ENCODE measurements at regions not wholly inside any gene's neighbourhood (a gene's known extent, or its start where the extent isn't known, plus 50 kb on each side); places are given as distances from the start of the nearest gene placed in this dataset.

- WGBS: 73% methylated on average over 2 of the region's 2 CpGs
- no peaks in the 10 kb centered on the region for H3K9me3 ChIP-seq
- DNase-seq (ENCODE audit: extremely low spot score): no peak
- no peak overlapping the region for H3K27ac ChIP-seq (replicated peaks in 1 of 4)
- no peaks in the 10 kb centered on the region for H3K36me3 ChIP-seq
- intact Hi-C loops (cut with DNase I): no loop called here
- TF ChIP-seq POLR2AphosphoS5 (IDR thresholded peaks at IDR 0.05) (no peak), POLR2A (IDR thresholded peaks at IDR 0.05; ENCODE audit: low read depth) (no peak), CTCF (IDR thresholded peaks at IDR 0.05) (no peak), EP300 (IDR thresholded peaks at IDR 0.05) (no peak)
- no peaks in the 10 kb centered on the region for H3K27me3 ChIP-seq
- no peaks in the 10 kb centered on the region for H3K4me1 ChIP-seq
- H3K4me3 ChIP-seq: no peak overlapping the region
Measured at GRCh38 chr3:140854961-140855360, 86.7 kb upstream of the SLC25A36 start.

DNA sequence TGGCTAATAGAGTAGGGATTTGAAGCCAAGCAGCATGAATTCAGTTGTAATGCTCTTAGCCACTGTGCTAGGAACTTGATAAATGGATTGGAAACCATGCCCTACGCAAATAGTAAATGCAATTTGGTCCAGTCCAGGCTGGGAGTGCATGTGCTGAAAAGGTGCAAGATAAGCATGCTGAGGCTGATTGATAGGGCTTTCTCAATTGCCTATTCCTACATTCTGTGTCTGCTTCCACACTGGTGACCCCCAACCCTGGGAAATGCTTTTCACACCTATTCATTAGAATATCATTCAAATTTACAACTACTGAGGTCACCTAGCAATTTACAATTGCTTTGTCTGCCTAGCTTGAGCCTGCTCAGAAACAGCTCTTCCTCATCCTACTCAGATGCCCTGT, 84.7 kb upstream of the SLC25A36 start:
- Histone ChIP-seq H3K27me3 (no peaks in the 10 kb centered on the region), H3K4me3 (no peak overlapping the region), H3K4me1 (no peaks in the 10 kb centered on the region), H3K9me3 (no peaks in the 10 kb centered on the region), H3K36me3 (no peaks in the 10 kb centered on the region), H3K27ac (replicated peaks in 1 of 4) (no peak overlapping the region)
- TF ChIP-seq POLR2AphosphoS5 (IDR thresholded peaks at IDR 0.05) (no peak), EP300 (IDR thresholded peaks at IDR 0.05) (no peak), POLR2A (IDR thresholded peaks at IDR 0.05; ENCODE audit: low read depth) (no peak), CTCF (IDR thresholded peaks at IDR 0.05) (no peak)
- 82% methylated on average over 1 of the region's 1 CpG for WGBS
- no peak for DNase-seq (ENCODE audit: extremely low spot score)
- intact Hi-C loops (cut with DNase I): no loop called here

DNA sequence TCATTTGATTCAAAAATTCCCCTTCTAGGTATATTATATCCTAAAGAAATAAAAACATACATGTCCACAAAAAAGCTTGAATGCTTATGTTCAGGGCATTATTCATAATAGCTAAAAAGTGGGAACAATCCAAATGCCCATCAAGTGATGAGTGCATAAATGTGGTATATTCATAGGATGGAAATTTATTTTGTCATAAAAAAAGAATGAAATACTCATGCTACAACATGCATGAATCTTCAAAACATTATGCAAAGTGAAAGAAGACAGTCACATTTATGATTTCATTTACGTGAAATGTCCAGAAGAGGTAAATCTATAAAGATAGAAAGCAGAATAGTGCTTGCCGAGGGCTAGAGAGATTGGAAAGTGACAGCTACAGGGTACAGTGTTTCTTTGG, 83.6 kb upstream of the SLC25A36 start:
- H3K9me3 ChIP-seq: no peaks in the 10 kb centered on the region
- TF ChIP-seq CTCF (IDR thresholded peaks at IDR 0.05) (no peak), EP300 (IDR thresholded peaks at IDR 0.05) (no peak), POLR2A (IDR thresholded peaks at IDR 0.05; ENCODE audit: low read depth) (no peak), POLR2AphosphoS5 (IDR thresholded peaks at IDR 0.05) (no peak)
- H3K27ac ChIP-seq (replicated peaks in 1 of 4): no peak overlapping the region
- H3K27me3 ChIP-seq: no peaks in the 10 kb centered on the region
- H3K4me3 ChIP-seq: no peak overlapping the region
- 72% methylated on average over 2 of the region's 2 CpGs for WGBS
- no peaks in the 10 kb centered on the region for H3K36me3 ChIP-seq
- DNase-seq (ENCODE audit: extremely low spot score): no peak
- intact Hi-C loops (cut with DNase I): no loop called here
- H3K4me1 ChIP-seq: no peaks in the 10 kb centered on the region

DNA sequence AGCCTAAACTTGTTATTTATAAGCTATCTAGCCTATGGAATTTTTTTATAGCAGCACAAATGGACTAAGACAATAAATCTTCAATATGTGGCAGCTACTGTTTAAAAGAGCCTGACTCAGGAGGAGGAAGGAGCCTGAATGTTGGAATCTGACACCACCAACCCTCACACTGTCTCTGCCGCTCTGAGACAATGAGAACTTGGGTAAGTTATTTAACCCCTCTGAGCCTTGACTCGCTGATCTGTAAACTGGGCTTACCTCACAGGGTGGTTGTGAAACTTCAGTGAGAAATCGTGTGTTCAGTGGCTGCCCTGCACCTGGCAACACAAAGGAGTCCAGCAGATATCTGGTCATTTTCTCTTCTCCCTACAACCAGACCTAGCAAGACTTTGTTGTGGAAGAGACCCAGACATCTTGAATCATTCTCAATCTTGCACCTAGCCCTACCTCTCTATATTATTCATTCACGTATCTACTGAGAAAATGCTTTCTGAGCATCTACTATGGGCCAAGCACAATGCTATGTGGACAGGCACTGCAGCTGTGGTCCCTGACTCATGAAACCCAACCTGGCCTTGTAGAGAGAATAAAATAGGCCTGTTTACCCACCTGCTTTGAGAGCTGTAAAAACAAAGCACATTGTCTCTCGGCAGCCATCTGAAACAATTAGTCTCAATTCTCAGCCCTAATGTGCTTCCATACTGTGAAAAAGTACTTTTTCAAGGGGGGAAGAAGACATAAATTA, 81.9 kb upstream of the SLC25A36 start:
- WGBS: 79% methylated on average over 5 of the region's 5 CpGs
- H3K36me3 ChIP-seq: no peaks in the 10 kb centered on the region
- peaks cover 0 to 3% (median 0%) of the 10 kb centered on the region in 4 donors for H3K4me1 ChIP-seq
- H3K27me3 ChIP-seq: no peaks in the 10 kb centered on the region
- no peak overlapping the region for H3K27ac ChIP-seq (replicated peaks in 1 of 4)
- no peak for TF ChIP-seq POLR2AphosphoS5 (IDR thresholded peaks at IDR 0.05)
- no peak for TF ChIP-seq EP300 (IDR thresholded peaks at IDR 0.05)
- no peak for TF ChIP-seq POLR2A (IDR thresholded peaks at IDR 0.05; ENCODE audit: low read depth)
- no peak for TF ChIP-seq CTCF (IDR thresholded peaks at IDR 0.05)
- no peak for DNase-seq (ENCODE audit: extremely low spot score)
- H3K9me3 ChIP-seq: no peaks in the 10 kb centered on the region
- intact Hi-C loops (cut with DNase I): loop anchor here (10.0 kb wide), 2 partner anchors 925 to 1435 kb away; partner anchors contain the start of gene CLSTN2
- H3K4me3 ChIP-seq: no peak overlapping the region

Measured in esophagus muscularis mucosa (tissue), 4 donors.